HG02588 (cell line): ENCODE measurements at regions not wholly inside any gene's neighbourhood (a gene's known extent, or its start where the extent isn't known, plus 50 kb on each side); places are given as distances from the start of the nearest gene placed in this dataset.

Experiments
- ATAC-seq: cut with Tn5 transposase; IDR thresholded peaks from one replicate; pipeline ENCODE4 v1.9.1; 2021; ENCODE audit warnings: mild to moderate bottlenecking, moderate library complexity; ENCODE audit not compliant: unreplicated experiment

DNA sequence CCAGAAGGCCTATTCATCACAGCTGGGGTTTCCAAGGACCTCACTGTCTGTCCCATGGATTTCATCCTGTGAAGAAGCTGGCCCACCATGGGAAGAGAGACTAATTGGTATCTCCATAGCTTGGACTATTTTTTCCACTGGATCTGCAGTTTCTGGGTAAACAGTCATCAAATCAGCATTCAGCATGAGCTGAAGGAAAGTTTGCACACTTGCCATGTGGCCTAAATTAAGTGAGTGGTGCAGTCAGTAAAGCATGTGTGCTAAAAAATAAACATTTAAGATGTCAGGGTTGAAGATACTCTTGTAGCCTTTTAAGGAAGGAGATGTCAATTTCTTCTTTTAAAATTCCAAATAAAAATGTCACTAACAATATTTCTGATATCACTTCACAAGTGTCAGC lies 381.1 kb upstream of the ZMIZ1 start:
- no peak for ATAC-seq

DNA sequence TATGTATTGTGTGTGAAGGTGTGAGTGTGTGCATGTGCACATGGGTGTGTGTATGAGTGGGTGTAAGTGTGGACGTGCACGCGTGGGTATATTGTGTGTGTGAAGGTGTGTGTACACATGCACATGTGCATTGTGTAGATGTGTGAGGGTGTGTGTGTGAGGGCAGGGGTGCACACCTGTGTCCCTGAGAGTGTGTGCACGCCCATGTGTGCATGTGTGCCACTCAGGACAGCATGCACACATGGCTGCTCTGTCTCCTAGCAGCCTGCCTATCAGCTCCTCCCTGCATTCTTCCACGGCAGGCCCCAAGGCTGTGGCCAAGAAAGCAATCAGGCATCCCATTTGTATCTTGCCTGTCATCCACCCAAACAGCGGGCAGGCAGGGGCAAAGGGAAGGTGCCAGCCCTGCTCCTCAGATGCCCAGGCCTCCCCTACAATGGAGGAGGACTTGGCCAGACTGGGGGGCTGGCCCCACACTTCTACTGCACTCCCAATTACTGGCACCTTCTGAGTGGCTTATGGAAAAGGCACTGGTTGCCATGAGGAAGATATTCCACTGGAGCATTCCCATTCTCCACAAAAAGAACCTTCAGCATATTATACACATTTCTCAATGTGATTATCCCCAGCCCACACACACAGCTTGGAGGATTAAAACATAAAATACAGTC lies 380.4 kb upstream of the ZMIZ1 start:
- no peak for ATAC-seq

DNA sequence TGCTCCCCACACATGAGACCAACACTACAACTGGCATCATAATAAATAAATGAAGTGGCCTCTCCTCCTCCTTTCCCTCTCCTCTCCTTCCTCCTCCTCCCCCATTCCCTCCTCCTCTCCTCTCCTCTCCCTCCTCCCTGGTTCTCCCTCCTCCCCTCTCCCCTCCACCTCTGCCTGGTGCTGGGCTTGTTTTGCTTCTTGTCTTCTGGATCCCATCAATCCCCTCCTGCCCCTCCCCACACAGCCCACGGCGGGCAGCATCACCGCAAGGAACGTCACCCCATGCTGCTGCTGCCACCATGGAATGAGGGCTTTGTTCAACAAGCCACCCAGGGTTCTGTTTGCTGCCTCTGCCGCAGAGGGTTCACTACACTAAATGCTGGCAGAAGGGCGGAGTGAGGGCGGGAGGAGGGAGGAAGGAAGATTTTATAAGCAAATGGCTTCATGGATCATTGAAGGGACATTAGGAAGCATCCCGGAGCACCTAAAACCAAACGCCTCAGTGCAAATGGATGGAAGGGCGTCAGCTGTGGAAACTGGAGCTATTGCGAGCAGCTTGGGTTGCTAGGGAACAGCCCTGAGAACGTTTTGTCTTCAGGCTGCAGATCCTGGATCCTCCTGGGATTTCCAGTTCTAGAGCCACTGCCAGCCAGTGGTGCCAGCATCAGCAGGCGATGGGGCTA lies 379.7 kb upstream of the ZMIZ1 start:
- ATAC-seq, result no peak

DNA sequence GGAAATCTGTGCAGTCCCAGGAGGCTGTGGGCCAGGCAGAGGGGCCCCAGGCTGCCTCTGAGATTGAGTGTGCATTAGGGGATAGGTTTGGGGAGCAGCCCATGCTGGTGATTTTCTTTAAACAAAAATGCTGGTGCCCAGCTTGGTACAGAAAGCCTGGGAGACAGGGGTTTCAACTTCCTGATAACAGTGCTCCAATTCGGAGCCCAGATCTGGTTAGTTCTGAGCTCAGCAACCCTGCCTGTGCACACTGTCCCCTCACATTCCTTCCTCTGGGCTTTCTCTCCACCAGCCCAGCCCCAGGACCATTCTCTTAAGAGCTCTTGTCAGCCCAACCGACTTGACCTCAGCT lies 379.2 kb upstream of the ZMIZ1 start:
- no peak for ATAC-seq

DNA sequence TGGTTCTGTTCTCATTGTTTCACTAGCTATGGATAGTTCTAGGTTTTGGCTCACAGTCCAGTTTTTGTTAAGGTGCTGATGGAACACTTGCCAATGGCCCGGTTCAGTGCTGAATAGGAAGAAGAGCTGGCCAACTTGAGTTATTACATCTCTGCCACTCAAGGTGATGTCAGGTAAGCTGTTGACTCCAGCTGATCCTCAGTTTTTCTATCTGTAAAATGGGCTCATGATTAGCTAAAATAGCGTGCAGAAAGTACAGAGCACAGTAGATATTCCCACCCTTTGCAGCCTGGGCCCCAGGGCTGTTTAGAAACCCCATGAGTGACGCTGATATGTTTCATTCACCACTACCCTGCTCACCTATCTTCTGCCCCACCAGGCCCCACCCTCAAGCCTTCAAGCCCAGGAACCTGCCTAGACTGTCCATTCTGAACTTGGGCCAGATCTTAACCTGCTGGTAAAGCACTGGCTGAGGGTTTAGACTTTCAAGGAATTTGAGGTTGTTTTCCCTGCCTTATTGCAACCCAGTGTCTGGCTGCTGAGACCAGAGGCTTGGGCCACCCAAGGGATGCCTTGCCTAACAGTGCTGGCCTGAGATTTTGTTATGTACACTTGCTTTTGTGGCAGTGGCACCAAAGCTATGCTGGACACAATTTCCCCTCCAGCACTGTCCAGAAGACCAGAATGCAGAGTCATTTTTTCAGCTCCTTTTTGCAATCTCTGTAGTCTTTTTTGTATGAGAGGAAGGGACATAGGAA lies 378.2 kb upstream of the ZMIZ1 start:
- no peak for ATAC-seq

DNA sequence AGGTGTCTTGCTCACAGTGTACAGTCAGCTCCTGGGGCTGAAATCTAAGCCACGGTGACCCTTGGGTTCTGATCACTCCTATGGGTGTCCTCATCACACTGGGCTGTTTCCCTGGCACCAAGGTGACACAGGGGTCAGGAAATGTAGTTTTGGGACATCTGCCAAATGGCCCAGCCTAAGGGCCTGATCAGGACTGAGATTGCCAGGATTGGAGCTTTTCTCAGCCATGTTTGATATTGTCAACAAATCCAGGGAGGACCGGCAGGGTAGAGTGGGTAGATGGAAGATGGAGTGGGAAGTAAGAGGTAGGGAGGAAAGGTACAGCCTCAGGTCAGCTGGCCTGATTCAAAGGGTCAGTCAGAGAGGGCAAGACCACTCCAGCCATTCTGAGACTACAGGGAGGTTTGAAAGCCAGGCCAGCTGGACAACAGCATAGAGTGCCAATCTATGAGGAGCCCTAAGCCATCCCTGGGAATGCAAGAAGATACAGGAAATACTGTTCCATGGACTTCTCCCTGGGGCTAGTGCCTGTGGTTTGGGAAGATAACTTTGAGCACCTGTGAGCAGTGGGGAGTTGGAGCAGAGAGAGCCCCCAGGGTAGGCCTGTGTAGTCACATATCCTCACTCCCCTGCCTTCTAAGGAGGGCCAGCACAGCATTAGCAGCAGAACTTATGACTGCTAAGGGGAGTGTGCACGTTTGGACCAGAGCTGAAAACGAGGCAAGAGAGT lies 377.3 kb upstream of the ZMIZ1 start:
- no peak for ATAC-seq

DNA sequence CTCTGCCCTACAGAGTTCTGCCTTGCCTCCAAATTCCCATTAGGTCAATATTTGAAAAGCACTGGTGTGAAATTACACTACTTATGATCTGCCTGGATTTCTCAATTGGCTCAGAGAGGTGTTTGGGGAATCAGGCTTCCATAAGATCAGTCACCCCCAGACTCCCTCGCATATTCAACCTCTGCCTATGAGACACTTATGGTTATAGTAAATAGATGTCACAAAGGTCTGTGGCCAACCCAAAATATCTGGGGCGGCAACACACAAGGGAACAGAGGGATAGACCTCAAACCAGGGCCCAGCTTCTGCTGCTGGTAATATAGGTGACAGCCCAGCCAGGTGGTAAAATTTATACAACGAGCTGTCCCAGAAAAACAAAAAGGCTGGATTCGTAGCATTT lies 376.7 kb upstream of the ZMIZ1 start:
- no peak for ATAC-seq

DNA sequence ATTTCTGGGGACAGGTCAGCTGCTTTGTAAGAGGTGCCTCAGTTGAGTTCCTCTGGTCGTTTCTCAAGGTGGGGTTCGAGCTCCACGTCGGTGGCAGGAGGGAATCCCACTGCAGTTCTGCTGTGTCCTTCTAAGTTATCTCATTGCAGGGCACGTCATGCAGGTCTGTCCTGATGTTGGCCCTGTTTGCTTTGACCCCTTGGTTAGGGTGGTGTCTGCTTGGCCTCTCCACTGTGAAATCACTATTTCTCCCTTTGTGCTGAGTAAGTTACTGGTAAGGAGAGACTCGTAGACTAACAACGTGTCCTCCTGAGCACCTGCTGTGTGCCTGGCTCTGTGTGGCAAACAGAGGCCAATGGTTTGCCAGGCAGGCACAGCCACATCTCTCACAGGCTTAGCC lies 372.9 kb upstream of the ZMIZ1 start:
- no peak for ATAC-seq

DNA sequence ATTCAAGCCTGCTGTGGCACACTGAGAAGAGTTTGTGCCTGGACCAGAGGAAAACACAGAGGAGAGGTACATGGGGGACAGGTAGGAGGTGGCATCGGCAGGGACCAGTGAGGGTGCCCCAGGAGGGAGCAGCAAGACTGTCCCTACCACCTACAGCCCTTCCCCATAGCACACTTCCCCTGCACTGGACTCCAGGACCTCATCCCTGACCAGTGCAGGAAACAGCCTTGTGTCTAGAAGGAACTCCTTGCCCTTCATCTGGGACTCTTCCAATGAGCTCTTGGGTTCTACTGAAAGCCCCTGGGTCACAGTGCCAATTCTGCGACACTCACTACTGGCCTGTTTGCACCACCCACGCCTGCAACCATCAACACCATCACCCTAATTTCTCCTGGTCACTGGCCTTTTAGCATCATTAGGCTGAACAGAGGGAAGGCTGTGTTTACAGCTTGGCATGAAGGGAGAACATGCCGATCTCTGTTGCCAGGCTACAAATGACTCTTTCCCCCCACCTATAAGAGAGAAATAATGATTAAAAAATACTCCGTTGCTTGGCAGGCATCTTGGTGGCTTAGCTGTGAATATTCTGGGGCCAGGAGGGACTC lies 371.9 kb upstream of the ZMIZ1 start:
- ATAC-seq, result no peak

DNA sequence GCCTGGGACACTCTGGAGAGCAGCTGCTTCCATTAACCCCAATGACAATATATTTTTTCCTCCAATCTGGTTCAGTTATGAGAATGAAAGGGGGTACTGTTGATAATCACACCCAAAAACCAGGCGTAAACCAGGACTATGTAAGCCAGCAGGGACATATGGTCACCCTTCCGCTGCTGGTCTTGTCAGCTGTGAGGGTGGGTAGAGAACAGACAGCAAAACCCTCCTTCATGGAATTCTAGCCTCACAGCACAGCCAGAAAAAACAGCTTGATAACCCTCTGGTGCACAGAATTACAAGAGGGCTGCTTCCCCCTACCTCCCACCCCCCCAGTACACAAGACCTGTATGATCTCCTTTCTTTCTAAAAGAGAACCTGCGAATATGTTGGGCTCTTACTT lies 368.8 kb upstream of the ZMIZ1 start:
- no peak for ATAC-seq

DNA sequence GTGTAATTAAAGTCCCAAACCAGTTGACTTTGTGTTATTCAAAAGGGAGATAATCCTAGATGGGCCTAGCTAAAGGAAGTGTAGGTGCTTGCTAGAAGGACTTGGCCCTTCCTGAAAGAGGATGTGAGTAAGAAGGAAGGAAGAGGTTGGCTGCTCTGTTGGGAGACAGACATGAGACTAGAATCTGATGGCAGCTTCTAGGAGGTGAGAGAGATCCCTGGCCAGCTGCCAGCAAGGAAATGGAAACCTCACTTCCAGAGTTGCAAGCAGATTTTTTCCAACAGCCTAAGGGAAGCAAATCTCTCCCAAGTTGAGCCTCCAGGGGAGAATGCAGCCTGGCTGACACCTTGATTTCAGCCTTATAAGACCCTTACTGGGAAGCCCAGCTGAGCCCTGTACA lies 368.4 kb upstream of the ZMIZ1 start:
- no peak for ATAC-seq

DNA sequence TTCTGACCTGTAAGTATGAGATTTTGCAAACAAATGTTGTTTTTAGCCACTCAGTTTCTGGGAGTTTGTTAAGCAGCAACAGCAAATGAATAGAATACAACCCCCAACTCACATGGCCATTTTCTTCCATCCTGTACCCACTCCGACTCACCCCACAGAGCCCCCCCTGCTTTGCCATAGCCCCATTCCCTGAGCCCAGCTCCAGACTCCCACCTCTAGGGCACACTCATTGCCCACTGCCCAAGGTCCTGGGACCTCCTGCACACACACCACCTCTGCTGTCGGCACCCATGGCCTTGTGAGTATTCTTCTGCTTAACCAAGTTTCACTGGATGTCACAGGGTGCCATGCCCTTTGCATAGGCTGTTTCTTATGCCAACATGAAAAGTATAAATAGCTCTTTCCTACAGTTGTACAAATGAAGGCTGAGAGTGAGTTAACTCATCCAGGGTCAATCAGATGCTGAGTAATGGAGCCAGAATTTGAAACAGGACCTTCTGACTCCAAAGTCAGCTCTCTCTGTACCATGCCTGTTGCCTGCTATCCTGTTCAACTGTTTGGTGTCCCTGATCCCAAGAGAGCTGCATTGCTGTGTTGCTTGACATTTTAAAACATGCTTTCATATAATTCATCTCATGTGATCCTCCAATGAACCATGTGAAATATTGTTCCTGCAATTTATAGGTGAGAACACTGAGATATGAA lies 367.8 kb upstream of the ZMIZ1 start:
- no peak for ATAC-seq

DNA sequence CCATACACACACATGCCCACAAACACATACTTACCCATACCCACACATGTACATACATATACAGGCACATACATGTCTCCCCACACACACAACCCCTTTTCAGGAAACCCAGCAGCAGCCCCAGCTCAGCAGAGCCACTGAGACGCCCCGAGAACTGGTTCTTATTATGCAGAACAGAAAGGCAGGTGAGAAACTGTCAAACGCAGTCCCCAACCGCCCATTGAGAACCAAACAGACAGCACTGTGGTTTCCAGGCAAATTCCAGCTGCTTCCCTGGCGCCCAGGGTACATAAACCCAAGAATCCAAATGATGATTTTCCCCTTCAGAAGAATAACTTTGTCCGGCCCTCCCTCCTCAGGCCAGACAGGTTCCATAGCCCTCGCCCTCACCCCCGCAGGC lies 366.6 kb upstream of the ZMIZ1 start:
- no peak for ATAC-seq

DNA sequence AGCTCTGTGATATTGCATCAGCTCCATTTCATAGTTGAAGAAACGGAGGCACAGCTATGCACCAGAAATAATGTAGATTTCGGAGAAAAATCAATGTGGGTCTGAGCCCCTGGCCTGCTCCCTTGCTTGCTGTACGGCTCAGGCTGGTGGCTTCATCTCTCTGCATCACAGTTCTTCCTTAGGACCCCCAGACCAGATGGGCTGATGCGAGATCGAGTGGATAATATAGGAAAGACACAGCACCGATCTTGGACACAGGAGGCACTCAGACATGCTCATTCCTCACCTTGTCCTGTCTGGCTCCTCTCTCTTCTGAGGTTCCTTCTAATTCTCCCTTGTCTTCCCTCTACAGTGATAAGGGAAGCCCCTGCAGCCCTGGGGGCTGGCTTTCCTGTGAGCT lies 365.9 kb upstream of the ZMIZ1 start:
- no peak for ATAC-seq

DNA sequence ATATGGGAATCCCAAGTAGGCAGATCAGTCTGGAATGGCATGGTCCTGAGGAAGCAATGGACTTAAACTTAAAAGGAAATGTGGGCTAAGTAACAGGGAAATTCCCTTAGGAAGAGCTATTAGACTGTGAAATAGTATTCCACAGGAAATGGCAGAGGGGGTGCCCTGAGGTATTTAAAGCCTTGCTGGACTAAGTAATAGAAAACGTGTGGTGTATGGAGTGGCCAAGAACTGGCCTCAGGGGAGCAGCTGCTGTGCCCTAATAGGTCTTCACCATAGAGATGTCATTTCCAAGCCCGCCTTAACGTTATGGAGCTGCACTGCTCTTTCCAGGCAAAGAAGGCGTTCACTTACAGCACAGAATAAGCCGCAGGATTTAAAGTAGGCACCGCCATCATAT lies 365.2 kb upstream of the ZMIZ1 start:
- no peak for ATAC-seq

DNA sequence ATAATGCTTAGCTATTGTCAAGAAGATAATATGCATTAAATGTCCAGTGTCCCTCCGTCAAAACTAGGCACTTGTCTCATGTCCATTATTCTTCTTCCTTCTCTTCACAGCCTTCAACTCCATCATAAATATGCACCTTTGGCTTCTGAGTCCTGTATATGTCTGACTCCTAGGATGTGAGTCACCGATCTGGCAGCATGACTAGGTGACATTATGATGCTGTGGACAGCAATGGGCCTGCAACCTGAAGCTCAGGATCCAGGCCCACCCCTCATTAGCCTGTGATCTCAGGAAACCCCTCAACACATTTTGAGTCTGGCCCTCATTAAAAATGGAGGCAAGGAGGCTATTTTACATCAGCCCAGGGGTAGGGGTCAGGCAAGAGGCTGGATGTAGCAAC lies 362.5 kb upstream of the ZMIZ1 start:
- no peak for ATAC-seq

DNA sequence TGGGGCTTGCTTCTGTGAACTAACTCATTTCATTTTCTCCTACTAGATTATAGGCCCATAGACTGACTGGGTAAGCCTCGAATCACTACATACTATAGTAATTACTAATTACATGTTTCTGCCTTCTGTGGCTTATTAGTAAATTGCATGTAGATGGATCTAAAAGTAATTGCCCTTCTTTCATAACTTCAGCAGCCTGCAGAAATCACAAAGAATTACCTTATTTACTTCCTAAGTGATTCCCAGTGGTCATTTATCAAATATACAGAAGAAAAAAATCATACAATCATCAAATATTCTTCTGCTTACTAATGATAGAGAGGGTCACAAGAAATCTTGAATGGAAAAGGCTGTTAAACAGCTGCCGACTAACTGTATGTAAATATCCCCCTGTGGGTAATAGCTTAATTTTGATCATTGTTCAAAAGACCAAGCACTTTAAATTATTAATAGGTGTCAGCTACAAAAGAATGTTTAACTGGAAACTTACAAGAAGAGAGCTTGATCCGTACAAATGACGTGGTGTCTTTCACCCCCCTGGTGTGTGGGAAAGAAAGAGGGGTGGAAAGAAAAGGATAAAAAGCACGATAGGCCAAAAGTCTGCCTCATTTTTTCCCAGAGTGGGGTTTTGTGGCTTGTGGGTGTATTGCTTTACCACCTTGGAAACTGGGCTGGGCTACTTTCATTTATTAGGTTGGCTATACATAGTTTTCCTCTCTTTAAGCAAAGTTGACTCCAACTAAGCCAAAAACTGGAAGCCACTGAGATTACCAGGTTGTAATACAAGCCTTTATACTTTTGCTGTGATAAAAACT lies 361.8 kb upstream of the ZMIZ1 start:
- no peak for ATAC-seq

DNA sequence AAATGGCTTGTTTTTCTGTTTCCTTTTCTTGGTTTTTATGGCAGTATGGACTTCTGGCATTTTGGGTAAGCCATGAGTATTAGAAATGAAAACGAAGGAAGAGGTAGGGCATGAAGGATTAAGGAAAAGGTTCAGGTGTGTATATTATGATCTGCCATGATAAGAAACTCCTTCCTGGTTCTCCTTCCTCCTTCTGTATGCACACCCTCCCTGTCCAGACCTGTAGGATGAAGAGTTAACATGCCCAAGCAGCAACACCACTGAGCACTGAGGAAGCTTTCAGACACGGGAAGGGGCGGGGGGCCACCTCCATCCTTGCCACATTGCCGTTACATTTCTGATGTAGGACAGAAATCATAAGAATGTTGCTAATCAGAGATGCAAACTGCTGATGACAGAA lies 361.0 kb upstream of the ZMIZ1 start:
- ATAC-seq, result no peak

DNA sequence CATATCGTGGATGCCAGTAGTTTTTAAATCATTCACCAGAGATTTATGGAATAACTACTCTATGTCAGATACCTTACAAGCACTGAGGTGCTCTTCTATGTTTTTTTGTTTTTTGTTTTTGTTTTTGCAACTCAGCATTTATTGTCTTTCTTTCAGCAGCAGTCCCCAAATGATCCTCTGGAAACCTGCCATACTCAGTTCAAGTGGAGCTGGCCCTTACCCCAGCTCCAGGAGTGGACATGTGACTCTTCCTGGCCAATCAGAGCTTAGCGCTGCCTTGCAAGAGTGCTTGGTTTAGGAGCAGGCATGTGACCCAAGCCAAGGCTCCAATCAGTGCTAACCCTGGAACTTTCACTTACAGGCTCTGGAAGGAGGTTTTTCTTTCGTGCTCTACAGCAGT lies 356.6 kb upstream of the ZMIZ1 start:
- no peak for ATAC-seq

DNA sequence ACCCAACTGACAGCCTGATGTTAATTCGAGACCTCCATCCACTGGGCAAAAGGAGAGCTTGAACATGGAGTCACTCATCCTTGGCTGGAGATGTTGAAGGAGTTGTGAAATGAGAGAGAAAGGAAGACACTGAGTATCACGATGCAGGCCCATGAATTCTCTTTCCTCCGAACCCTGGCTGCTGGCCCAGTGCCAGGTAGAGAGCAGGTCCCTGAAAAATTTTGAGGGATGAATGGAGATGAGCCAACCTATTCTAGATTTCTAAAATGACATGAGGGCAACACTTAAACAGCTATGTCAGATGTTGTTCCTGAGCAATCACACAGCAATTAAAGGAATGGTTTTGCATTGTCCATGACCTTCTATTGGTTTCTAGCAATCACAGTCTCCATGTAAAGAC lies 355.1 kb upstream of the ZMIZ1 start:
- ATAC-seq, result no peak
